ENCODE measurements at regions not wholly inside any gene's neighbourhood (a gene's known extent, or its start where the extent isn't known, plus 50 kb on each side); places are given as distances from the start of the nearest gene placed in this dataset.

DNA sequence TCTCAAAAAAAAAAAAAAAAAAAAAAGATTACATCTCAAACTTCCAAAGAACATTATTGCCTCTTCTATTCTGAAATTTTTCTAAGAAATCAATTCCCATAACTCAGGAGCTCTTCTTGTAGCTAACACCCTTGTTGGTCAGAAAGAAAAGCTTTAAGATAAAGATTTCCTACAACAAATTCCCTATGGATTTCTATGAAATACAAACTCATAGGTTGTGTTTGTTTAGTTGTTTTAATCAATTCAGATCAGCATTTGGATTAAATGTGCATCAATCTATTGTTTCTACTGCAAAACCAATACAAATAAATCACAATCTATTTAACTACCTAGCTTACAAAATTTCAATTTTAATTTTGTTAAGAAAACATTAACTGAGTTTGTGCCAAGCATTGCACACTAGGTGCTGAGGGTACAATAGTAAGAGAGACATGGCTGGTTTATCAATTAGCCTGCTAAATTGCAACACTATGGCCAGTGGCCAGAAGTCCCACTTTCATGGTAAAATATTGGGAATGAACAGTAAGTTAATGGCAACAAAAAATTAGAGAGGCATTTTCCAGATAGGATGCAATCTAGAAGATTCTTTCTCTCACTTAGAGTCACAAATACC, 80.2 kb upstream of the MYCN start:
- Mint-ChIP-seq H3K36me3 (no peaks in the 10 kb centered on the region), H3K4me3 (no peak overlapping the region), H3K27me3 (no peaks in the 10 kb centered on the region), H3K4me1 (no peaks in the 10 kb centered on the region), H3K9me3 (ENCODE audit: low read depth) (no peaks in the 10 kb centered on the region), H3K27ac (no peak overlapping the region)
- CTCF ChIA-PET = no interaction called here
- DNase-seq (no peak), ATAC-seq (no peak)

DNA sequence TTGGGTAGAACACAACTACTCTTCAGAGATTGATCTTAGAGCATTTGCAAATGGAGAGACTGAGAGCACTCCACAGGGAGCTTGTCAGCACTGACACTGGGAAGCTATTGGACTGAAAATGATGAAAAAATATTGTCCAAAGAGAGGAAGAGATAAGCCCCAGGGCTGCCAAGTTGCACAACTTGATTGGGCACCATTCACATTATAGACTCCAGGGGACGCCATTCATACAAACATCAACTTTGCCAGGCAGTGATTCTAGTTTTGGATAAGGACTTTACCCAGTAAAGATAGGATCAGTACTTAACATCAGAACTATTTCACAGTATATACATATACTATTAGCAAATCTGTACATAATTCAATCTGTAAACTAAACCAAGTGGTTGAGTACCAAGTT, 79.6 kb upstream of the MYCN start:
- no peaks in the 10 kb centered on the region for H3K9me3 Mint-ChIP-seq (ENCODE audit: low read depth)
- CTCF ChIA-PET = no interaction called here
- H3K36me3 Mint-ChIP-seq = no peaks in the 10 kb centered on the region
- no peak for DNase-seq
- no peak overlapping the region for H3K4me3 Mint-ChIP-seq
- no peak for ATAC-seq
- H3K27me3 Mint-ChIP-seq = no peaks in the 10 kb centered on the region
- no peak overlapping the region for H3K27ac Mint-ChIP-seq
- no peaks in the 10 kb centered on the region for H3K4me1 Mint-ChIP-seq

DNA sequence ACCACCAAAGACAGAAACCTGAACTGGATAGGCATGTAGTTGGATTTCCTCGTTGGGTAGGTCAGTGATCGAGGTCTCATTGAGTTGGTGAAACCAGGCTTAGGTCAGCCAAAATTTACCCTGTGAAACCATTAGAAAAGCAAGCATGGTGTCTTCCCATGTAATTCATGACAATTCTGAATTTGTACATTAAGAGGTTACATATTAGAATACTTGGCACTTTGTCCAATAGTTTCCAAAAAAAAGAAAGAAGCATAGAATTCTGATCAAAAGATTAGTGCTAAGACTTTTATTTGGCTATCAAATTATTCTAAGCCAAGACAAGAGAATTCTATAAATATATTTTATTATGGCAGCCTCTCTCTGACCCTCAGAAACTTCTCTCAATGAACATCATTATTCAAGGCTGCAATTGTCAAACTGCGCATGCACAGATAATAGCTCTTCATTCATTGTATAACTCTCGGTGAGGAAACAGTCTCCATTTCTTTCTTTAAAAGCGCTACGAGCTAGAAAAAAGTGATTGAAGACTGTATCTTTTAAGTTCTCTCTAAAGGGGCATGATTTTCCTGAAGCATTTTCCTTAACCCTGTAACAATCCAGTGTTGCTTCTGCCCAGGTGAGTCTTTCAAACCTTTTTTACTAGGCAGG, 79.1 kb upstream of the MYCN start:
- H3K36me3 Mint-ChIP-seq = no peaks in the 10 kb centered on the region
- no peak overlapping the region for H3K27ac Mint-ChIP-seq
- no peak overlapping the region for H3K4me3 Mint-ChIP-seq

DNA sequence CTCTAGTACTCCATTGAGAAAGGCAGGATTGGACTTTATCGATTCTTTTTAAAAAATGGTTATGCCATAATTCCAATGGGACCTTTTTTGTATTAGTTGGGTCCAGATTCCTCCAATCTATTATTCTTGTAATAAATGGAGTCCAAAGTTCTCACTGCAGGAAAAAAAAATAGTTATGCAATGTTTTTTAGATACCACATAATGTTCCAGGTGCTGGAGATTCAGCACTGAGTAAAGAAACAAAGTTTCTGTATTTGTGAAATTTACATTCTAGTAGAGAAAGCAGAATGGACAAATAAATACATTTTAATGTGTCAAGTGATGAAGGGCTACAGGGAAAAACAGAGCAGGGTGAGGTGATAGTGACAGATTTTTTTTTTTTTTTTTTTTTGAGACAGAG, 78.5 kb upstream of the MYCN start:
- DNase-seq (no peak), ATAC-seq (no peak)
- H3K36me3 Mint-ChIP-seq = no peaks in the 10 kb centered on the region
- H3K27ac Mint-ChIP-seq = no peak overlapping the region
- no peaks in the 10 kb centered on the region for H3K27me3 Mint-ChIP-seq
- H3K4me3 Mint-ChIP-seq = no peak overlapping the region
- H3K4me1 Mint-ChIP-seq = no peaks in the 10 kb centered on the region
- H3K9me3 Mint-ChIP-seq (ENCODE audit: low read depth) = no peaks in the 10 kb centered on the region
- CTCF ChIA-PET = no interaction called here

More for the DNA sequence above, 79.1 kb upstream of the MYCN start:
- ATAC-seq = no peak
- DNase-seq = no peak
- CTCF ChIA-PET = no interaction called here
- no peaks in the 10 kb centered on the region for H3K27me3 Mint-ChIP-seq
- no peaks in the 10 kb centered on the region for H3K4me1 Mint-ChIP-seq
- no peaks in the 10 kb centered on the region for H3K9me3 Mint-ChIP-seq (ENCODE audit: low read depth)

DNA sequence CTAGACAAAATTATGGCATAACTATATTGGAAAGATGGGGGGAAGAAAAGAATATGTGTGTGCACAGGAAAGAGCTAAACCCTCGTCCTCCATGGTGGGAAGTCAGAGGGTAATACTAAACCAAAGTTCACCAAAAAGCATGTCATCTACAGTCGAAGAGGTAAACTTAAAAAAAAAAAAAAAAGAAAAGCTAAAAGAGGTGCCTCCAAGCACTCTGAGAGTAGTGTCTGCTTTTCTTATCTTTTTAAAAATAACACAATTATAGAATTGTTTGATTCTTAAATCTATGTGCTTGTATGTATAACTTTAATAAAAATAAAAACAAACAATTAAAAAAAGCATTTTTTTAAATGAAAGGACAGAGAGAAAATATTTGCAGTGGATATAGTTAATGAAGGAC, 77.3 kb upstream of the MYCN start:
- H3K4me3 Mint-ChIP-seq = no peak overlapping the region
- DNase-seq (no peak), ATAC-seq (no peak)
- CTCF ChIA-PET = no interaction called here
- no peaks in the 10 kb centered on the region for H3K27me3 Mint-ChIP-seq
- H3K36me3 Mint-ChIP-seq = no peaks in the 10 kb centered on the region
- no peaks in the 10 kb centered on the region for H3K4me1 Mint-ChIP-seq
- no peaks in the 10 kb centered on the region for H3K9me3 Mint-ChIP-seq (ENCODE audit: low read depth)
- H3K27ac Mint-ChIP-seq = no peak overlapping the region

DNA sequence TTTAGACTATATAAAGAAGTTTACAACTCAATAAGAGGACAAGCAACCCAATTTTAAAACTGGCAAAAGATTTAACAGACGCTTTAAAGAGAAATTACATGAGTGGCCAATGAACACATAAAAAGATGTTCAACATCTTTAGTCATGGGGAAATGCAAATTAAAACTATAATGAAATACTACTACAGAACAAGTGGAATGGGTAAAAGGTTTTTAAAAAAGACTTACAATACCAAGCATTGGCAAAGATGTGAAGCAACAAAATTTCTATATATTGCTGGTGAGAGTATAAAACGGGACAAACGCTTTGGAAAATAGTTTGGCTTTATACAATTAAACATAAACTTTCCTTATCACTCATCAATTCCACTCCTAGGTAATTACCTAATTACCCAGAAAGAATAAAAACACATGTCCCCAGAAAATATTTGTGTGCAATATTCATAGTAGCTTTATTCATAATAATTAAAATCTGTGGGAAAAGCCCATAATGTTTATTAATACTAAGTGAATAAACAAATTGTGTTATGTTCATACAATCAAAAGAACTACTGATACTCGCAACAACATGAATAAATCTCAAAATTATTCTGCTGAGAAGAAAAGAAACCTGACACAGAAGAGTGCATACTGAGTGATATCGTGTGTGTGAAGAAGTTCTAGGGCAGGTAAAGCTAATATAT, 76.7 kb upstream of the MYCN start:
- Mint-ChIP-seq H3K9me3 (ENCODE audit: low read depth) (no peaks in the 10 kb centered on the region), H3K4me1 (no peaks in the 10 kb centered on the region), H3K27ac (no peak overlapping the region), H3K36me3 (no peaks in the 10 kb centered on the region), H3K4me3 (no peak overlapping the region), H3K27me3 (no peaks in the 10 kb centered on the region)
- CTCF ChIA-PET = no interaction called here
- DNase-seq (no peak), ATAC-seq (no peak)

DNA sequence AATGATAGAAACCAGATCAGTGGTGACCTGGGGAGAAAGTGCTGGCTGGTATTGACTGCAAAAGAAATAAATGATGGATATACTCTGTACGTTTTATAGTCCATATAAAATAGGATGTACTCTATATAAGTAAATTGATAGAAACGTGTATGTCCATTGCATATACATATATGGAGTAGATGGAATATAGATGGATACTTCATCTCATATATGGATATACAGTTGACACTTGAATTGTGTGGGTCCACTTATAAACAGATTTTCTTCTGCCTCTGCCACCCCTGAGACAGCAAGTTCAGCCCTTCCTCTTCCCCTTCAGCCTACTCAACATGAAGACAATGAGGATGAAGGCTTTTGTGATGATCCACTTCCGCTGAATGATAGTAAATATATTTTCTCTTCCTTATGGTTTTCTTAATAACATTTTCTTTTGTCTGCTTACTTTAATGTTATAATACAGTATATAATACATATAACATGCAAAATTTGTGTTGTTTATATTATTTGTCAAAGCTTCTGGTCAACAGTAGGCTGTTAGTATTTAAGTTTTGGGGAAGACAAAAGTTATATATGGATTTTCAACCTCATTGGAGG, 76.1 kb upstream of the MYCN start:
- Mint-ChIP-seq H3K4me1 (no peaks in the 10 kb centered on the region), H3K36me3 (no peaks in the 10 kb centered on the region), H3K27me3 (no peaks in the 10 kb centered on the region), H3K4me3 (no peak overlapping the region), H3K9me3 (ENCODE audit: low read depth) (no peaks in the 10 kb centered on the region), H3K27ac (no peak overlapping the region)
- DNase-seq = no peak
- CTCF ChIA-PET = no interaction called here
- no peak for ATAC-seq

DNA sequence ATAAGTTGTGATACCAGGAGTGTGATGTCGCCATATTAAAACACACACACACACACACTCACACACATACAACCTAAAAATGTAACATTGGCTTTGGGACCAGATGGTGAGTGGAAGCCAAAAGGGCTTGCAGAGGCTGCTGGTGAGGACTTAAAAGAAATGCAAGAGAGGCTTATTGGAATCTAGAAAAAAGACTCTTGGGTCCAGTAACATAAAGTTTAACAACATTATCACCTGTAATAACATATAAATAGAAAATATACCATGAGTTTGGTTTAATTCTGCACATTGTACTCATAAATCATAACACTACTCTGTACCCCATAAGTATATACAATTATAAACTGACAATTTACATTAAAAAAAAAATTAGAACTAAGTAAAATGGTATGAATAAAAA, 74.4 kb upstream of the MYCN start:
- CTCF ChIA-PET = no interaction called here
- no peak for DNase-seq
- Mint-ChIP-seq H3K27me3 (no peaks in the 10 kb centered on the region), H3K4me3 (no peak overlapping the region), H3K36me3 (no peaks in the 10 kb centered on the region), H3K4me1 (no peaks in the 10 kb centered on the region), H3K9me3 (ENCODE audit: low read depth) (no peaks in the 10 kb centered on the region), H3K27ac (no peak overlapping the region)
- ATAC-seq = no peak

DNA sequence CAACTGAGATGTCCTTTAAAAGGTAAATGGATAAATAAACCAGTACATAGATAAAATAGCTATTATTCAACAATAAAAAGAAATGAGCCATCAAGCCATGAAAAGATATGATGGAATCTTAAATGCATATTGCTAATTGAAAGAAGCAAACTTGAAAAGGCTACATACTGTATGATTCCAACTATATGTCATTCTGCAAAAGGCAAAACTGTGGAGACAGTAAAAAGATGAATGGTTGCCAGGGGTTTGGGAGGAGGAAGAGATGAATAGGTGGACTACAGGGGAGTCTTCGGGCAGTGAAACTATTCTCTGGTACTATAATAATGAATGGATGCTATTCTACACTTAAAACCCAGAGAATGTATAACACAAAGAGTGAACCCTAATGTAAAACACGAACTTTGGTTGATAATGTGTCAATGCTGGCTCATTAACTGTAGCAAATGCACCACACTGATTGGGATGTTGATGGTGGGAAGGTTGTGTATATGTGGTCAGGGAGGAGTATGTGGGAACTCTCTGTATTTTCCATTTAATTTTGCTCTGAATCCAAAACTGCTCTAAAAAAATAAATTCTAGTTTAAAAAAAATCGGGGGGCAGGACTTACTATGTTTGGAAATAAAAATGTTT, 73.7 kb upstream of the MYCN start:
- no peak overlapping the region for H3K4me3 Mint-ChIP-seq
- H3K27ac Mint-ChIP-seq = no peak overlapping the region
- no peaks in the 10 kb centered on the region for H3K9me3 Mint-ChIP-seq (ENCODE audit: low read depth)
- no peaks in the 10 kb centered on the region for H3K36me3 Mint-ChIP-seq
- CTCF ChIA-PET = interaction anchor here (1.2 kb wide), 1 partner anchor 10 kb away, joined by 3 read pairs; no protein-coding TSS in a partner anchor
- DNase-seq = no peak
- ATAC-seq = no peak
- no peaks in the 10 kb centered on the region for H3K27me3 Mint-ChIP-seq
- H3K4me1 Mint-ChIP-seq = no peaks in the 10 kb centered on the region

DNA sequence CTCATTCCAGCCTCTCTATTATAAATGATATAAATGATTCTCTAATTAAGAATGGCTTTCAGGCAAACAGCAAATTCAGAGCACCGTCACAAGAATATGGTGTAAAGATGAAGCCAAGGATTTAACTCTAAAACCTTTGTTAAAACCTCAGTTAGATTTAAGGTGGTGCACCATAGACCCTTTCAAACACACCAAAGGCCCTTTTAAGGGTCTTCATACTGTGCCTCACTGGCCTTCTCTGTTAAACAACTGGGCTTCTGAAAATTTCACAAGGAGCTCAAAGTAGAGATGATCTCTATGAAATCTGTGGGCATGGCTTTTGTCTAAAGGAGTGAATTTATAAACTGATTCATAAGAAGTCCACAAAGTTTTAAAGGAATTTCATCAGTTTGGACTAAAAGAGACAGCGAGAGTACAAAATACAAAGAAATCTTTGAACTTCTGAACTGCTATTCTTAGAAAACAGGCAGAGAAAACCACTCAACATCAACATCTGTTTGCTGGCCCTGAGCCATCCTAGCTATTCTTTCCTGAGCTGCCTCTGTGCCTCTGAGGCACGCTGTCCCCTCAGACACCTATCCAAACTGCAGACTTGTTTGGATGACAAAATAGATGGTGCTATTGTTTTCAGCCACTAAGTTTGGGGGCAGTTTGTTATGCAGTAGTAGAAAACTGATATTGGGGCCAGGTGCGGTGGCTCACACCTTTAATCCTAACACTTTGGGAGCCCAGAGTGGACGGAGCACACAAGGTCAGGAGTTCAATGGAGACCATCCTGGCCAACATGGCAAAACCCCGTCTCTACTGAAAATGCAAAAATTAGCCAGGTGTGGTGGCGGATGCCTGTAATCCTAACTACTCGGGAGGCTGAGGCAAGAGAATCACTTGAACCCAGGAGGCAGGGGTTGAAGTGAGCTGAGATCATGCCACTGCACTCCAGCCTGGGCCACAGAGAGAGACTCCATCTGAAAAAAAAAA, 72.9 kb upstream of the MYCN start:
- Mint-ChIP-seq H3K27me3 (no peaks in the 10 kb centered on the region), H3K4me1 (no peaks in the 10 kb centered on the region), H3K27ac (no peak overlapping the region), H3K36me3 (no peaks in the 10 kb centered on the region), H3K9me3 (ENCODE audit: low read depth) (no peaks in the 10 kb centered on the region), H3K4me3 (no peak overlapping the region)
- no peak for DNase-seq
- CTCF ChIA-PET = interaction anchor here (1.2 kb wide), 1 partner anchor 9 kb away, joined by 3 read pairs; no protein-coding TSS in a partner anchor
- no peak for ATAC-seq

DNA sequence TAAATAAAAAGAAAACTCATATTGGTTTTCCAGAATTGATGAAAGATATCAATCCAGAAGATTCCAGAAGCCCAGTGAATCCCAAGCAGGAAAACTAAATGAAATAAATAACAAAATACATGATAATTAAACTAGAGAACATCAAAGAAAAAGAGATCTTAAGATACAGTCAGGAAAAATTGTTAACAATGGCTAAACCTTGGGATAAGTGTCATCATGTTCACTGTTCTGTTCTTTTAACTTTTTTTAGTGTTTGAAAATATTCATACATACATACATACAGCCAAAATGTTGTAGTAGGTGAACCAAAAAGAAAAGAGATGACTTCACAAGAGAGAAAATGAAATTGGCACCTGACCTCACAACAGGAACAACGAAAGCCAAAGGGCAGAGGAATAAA, 72.2 kb upstream of the MYCN start:
- H3K36me3 Mint-ChIP-seq = no peaks in the 10 kb centered on the region
- CTCF ChIA-PET = no interaction called here

DNA sequence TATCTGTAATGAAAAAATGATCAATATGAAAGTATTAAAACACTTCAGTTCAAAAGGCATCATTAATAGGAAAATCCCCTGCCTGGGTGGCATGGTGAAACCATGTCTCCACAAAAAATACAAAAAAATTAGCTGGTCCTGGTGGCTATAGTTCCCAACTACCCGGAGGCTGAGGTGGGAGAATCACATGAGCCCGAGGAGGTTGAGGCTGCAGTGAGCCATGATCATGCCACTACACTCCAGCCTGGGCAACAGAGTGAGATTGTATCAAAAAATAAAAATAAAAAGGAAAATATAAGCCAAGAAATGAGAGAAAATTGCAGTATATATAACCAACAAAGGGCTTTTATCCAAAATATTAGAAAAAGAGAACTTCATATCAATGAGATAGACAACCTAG, 71.6 kb upstream of the MYCN start:
- Mint-ChIP-seq H3K9me3 (ENCODE audit: low read depth) (no peaks in the 10 kb centered on the region), H3K27ac (no peak overlapping the region), H3K36me3 (no peaks in the 10 kb centered on the region), H3K27me3 (no peaks in the 10 kb centered on the region), H3K4me1 (no peaks in the 10 kb centered on the region), H3K4me3 (no peak overlapping the region)
- DNase-seq = no peak
- CTCF ChIA-PET = no interaction called here
- no peak for ATAC-seq

More for the DNA sequence above, 72.2 kb upstream of the MYCN start:
- Mint-ChIP-seq H3K27ac (no peak overlapping the region), H3K4me1 (no peaks in the 10 kb centered on the region), H3K9me3 (ENCODE audit: low read depth) (no peaks in the 10 kb centered on the region), H3K4me3 (no peak overlapping the region), H3K27me3 (no peaks in the 10 kb centered on the region)
- ATAC-seq (no peak), DNase-seq (no peak)

DNA sequence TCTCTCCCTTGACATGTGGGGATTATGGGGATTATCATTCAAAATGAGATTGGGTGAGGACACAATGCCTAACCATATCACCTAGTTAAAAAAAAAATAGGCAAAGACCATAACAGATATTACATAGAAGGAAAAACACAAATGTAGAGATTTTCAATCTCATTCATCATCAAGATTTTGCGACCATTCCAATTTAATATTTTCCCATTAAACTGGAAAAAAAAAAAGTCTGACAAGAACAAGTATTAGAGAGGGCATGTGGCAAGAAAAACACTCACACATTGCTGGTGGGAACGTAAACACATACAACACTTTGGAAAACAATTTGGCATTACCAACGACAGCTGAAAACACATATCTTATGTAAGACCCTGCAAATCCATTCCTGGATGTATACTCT, 71.0 kb upstream of the MYCN start:
- Mint-ChIP-seq H3K36me3 (no peaks in the 10 kb centered on the region), H3K4me3 (no peak overlapping the region), H3K27ac (no peak overlapping the region), H3K27me3 (no peaks in the 10 kb centered on the region), H3K9me3 (ENCODE audit: low read depth) (no peaks in the 10 kb centered on the region), H3K4me1 (no peaks in the 10 kb centered on the region)
- no peak for DNase-seq
- CTCF ChIA-PET = no interaction called here
- no peak for ATAC-seq

Measured in activated CD8-positive, alpha-beta memory T cell treated with anti-CD3 and anti-CD28 coated beads, Interleukin-2, amount 10 ng/mL, durations not matched to agents 7 days and 5 days (primary cell).